Activated naive CD4-positive, alpha-beta T cell treated with Interleukin-2 at 50 U/mL for 16 hours (primary cell): ENCODE measurements at regions not wholly inside any gene's neighbourhood (a gene's known extent, or its start where the extent isn't known, plus 50 kb on each side); places are given as distances from the start of the nearest gene placed in this dataset.
"Not testable (repeated sequence)": the region's sequence is repeated elsewhere in the genome, so short reads cannot be mapped to it uniquely, and the experiment has no call there.

ENCODE experiments used
- DNase-seq: peaks from one replicate; pipeline ENCODE4 v3.0.0-alpha.2; 2020

GRCh38 chr15:84094720-84095119 lies 140.9 kb upstream of the GOLGA6L4 start:
- DNase-seq = not testable (repeated sequence)

DNA sequence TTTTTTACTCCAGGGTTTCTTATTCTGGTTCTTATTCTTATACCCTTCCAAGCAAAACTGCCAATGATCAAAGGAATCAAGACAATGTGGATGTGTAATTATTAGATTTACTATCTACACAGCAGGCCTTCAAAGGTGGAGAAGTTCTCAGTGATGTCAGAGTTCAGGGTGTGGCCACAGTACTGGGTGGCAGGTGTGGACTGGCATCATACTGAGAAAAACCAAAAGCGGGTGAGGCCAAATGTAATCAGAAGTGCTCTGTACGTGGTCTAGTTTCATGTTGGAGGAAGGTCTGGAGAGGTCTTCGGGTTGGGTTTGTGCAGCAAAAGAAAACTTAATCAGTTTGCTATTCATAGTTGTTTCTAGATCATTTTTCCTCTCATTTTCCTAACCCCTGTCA lies 138.5 kb upstream of the GOLGA6L4 start:
- not testable (repeated sequence) for DNase-seq

DNA sequence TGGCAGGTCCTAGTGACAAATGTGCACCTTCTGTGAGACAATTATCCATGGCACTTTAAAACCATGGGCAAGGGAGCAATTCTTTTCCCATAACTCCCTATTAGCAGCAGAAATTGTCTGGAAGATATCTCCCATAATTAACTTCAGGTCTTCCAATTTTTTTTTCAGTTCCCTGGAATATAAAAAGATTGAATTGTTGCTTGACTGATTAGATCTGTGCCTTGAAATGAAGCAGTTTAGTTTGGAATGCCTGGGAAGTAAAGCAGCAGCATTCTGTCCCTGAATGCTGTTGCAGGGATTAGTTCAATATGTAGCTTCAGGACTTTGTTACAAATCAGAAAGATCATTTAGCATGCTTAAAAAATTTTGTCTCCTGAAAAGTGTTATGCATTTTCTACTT lies 137.0 kb upstream of the GOLGA6L4 start:
- DNase-seq = no peak

- DNase-seq = no peak
These were observed 136.4 kb upstream of the GOLGA6L4 start for GRCh38 chr15:84099181-84099580.

- no peak for DNase-seq
These were observed 132.2 kb upstream of the GOLGA6L4 start for GRCh38 chr15:84103345-84103744.

DNA sequence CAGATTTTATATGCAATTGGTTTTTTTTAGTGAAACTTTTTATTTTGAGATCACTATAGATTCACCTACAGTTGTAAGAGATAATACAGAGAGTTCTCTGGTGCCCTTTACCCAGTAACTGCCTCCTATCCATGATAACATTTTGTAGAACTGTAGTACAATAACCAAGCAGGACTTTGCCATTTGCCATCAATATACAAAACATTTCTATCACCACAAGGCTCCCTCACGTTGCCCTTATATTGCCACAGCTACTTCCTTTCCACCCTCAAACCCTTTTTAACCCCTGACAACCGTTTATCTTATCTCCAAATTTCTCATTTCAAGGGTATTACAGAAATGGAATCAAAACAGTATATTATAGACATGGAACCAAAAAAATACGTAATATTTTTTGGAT lies 130.7 kb upstream of the GOLGA6L4 start:
- DNase-seq = no peak

DNA sequence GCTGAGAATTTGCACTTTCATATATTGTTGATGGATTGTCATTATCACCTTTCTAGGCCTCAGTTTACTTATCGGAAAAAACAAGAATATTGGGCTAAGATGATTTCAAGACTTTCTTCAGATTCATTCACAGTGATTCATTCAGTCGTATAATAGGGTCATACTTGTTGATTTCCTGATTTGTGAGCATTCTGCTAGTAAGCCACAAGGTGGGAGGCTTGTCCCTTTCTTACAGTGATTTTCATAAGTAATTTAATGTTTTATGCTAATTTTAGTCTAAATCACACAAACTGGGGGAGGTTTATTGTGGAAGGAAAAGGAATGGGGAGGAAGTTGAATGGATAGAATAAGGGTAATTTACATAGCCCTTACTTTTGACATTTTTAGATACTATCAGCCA lies 126.8 kb upstream of the GOLGA6L4 start:
- no peak for DNase-seq

GRCh38 chr15:84111575-84111974 lies 124.0 kb upstream of the GOLGA6L4 start:
- no peak for DNase-seq

DNA sequence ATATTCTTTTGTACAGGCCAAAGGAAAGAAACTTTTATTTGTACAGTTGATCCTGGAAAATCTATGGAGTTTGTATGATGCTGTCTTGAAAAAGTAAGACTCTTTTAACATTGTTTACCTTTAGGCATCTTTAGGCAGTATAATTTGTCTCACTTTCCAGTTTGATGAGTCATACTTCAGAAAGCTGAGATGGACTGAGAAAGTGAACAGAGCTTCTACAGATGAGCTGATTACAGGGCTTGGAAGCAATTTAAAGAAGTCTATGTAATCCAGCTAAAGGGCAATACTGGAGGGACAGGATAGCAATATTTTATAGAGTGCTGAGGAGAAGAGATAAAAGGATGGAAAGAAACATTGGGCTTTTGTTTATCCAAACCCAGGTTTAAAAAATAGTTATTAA lies 123.5 kb upstream of the GOLGA6L4 start:
- no peak for DNase-seq

- DNase-seq = no peak
These were observed 121.7 kb upstream of the GOLGA6L4 start for GRCh38 chr15:84113919-84114318.

- DNase-seq = not testable (repeated sequence)
These were observed 120.9 kb upstream of the GOLGA6L4 start for GRCh38 chr15:84114680-84115079.

GRCh38 chr15:84119351-84119750 lies 116.2 kb upstream of the GOLGA6L4 start:
- not testable (repeated sequence) for DNase-seq

- not testable (repeated sequence) for DNase-seq
These were observed 114.7 kb upstream of the GOLGA6L4 start for GRCh38 chr15:84120903-84121302.

DNA sequence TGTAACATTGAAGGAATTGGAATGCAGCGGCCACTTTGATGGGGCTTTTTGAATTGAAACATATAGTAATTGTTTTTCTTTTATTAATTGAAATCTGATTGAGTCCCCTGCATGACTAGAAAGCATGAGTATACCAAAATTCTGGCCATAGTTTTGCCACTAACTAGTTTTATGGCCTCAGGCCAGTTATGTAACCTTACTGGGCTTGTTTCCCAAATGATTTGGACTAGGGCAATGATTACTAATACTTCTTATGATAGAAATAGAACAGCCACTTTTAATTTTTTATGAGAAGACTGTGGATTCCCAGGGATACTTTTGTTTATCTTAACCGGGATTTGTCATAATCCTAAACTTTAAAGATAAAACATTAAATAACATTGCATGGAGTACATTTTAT lies 106.9 kb upstream of the GOLGA6L4 start:
- DNase-seq = not testable (repeated sequence)

DNA sequence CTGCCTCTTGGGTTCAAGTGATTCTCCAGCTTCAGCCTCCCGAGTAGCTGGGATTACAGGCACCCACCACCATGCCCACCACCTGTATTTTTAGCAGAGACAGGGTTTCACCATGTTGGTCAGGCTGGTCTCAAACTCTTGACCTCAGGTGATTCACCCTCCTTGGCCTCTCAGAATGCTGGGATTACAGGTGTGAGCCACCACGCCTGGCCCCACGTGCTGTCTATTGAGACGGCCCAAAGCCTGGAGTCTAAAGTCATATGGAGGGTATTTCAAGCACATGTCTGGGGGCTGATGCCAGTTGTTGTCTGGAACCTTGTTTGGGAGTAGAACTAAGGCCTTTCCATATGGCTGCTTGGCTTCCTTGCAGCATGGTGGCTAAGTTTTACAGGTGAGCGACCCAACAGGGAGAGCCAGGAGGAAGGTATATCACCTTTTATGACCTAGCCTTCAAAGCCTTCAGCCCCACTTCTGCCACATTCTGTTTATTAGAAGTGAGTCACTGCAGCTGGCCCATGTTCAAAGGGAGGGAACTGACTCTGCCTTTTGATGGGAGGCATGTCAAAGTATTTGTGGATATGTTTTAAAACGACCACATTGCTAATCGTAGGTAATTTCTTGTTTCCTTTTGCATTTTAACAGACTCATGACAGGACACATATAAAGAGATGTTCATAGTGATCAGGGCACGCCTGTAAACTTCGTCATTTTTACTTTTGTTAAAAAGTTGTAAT lies 105.3 kb upstream of the GOLGA6L4 start:
- not testable (repeated sequence) for DNase-seq

DNA sequence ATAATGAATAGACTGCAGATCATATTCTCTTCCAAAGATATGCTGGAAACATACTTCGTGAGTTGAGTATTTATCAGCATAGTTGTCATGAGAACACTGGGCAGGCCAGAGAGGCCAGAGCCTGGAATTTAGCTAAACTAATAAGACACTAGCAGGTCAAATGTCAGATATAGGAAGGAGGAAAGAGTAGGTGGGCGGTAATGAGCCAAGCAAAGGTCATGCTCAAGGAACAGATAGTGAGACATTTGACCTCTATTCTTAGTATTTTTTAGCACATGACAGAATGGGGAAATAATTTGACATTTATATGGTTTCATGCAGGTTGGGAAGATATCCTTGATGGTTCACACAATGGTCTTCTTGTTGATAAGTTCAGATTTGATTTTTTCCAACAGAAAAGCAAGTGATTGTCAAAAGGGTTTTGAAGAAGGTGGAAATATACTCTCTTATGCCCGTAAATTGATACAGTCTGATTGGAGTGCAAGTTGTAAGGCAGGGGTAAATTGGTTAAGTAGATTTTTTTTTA lies 99.6 kb upstream of the GOLGA6L4 start:
- not testable (repeated sequence) for DNase-seq

DNA sequence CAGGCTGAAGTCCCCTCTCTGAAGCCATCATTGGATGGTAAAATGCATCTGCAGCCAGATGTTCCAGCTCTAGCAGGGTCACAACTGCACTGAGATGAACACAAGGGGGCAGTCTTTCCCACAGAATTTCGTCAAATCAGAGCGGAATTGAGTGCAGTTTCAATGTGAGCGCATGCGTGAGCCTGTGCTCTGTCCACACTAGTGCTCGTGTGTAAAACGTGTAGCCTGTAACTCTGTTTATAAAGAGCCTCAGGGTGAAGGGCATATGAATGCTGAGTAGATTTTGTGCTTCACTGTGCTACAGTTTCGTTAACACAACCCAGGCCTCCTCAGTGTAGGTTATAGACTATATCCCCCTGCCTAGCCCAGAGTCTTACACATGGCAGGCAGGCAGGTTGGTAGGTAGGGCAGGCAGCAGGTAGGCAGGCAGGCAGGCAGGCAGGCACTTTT lies 92.7 kb upstream of the GOLGA6L4 start:
- DNase-seq = peak; percentile 75

GRCh38 chr15:84143753-84144314 lies 91.7 kb upstream of the GOLGA6L4 start:
- no peak for DNase-seq

DNA sequence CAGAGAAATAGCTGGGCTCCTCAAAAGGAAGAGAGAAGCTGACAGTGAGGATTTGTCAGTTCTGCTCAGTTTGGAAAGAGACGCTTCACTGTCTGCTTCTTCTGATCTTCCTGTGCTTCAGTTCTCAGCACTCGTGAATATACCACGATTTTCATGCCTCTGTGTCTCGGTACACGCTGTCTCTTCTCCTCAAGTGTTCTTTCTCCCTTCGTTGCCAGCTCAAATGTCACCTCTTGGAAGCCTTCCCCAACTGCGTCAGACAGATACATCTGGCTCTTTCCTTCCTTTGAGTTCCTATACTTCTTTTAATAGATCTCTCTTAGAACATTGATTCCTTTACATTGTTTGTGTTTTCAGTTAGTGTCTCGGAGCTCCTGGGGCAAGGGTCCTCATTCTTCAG lies 90.6 kb upstream of the GOLGA6L4 start:
- not testable (repeated sequence) for DNase-seq

DNA sequence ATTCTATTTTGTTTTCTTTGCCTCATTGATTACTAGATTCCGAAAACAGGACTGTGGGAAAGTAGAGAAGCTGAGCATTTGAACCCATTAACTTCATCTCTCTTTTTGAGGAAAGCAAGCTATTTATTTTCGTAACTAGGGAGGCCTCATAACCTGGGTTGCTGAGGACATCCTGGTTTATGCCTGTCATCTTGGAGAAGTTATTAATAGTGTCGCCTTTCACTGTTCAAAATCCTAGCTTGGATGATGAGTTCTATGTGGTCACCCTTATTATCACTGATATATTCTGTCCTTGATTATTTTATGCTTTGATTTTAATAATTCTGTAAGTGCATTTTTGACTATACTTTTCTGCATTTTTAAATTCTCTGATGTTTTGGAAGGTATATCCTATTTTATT lies 89.3 kb upstream of the GOLGA6L4 start:
- not testable (repeated sequence) for DNase-seq

GRCh38 chr15:84147307-84147706 lies 88.3 kb upstream of the GOLGA6L4 start:
- not testable (repeated sequence) for DNase-seq

DNA sequence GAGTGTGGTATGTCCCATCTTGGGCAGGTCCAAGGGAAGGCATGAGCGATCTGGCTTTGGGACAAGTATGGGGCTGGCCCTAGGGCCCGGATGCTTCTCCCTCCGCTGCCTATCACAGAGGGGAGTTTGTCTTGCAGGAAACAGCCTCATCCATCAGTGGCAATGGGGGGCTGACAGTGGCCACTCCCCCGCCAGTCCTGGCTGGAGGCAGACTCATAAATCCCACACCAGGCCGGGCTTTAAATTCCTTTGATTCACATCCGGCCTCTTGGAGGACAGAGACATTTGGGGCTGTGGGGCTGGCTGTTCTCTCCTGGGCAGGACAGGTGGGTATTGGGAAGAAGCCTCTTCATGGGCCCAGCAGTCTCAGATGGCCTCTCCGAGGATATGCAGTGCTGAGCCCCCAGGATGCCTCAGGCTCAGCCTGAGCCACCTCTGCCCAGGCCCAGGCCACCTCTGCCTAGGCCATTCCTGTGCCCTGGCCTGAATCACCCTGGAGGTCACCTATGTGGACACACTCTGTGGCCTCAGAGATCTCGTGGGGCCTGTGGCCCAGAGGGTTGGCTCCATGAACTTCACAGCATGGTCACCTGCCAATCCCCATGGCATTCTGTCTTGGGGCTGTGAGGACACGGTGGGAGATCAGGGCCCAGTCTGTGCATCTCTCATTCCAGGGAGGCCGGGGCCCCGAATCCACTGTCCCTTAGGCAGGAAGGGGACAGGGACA lies 84.2 kb upstream of the GOLGA6L4 start:
- no peak for DNase-seq

- not testable (repeated sequence) for DNase-seq
These were observed 83.1 kb upstream of the GOLGA6L4 start for GRCh38 chr15:84152381-84152979.
